IMR-90 (cell line): ENCODE measurements at regions not wholly inside any gene's neighbourhood (a gene's known extent, or its start where the extent isn't known, plus 50 kb on each side); places are given as distances from the start of the nearest gene placed in this dataset.

Experiments used
- ATAC-seq: fragments of 200-7000 bp; cut with Tn5 transposase; 2 replicates; pipeline ENCODE4 v1.9.1; 2020; ENCODE audit warnings: low read depth, mild to moderate bottlenecking, moderate library complexity
- BruUV-seq: library from RNA; stranded (reverse); fragments of 400-500 nt; replicated peaks from 2 replicates; lab custom pipeline; 2021; lab: Mats Ljungman, UMichigan
- CTCF ChIA-PET: fragments of 300-600 bp; formaldehyde crosslinking; extraction: SDS; loops from one replicate; lab custom pipeline; 2021; ENCODE audit warnings: antibody characterized with exemption; lab: Yijun Ruan, JAX
- POLR2A ChIA-PET: fragments of 300-600 bp; sonication (Branson Sonifier 250); formaldehyde crosslinking; loops from one replicate; lab custom pipeline; 2022; ENCODE audit warnings: antibody characterized with exemption; ENCODE audit not compliant: unreplicated experiment; lab: Charles Lee
- DNase-seq: peaks from one replicate; pipeline ENCODE4 v3.0.0; 2013
- H2AFZ ChIP-seq: replicated peaks from 2 replicates; pipeline ENCODE3; 2013; ENCODE audit warnings: low read length, mild to moderate bottlenecking; ENCODE audit not compliant: poor library complexity
- H2AK5ac ChIP-seq: 2 replicates; pipeline ENCODE4 v1.6.1; 2013; ENCODE audit warnings: low read depth, low read length, inconsistent platforms
- H2AK9ac ChIP-seq: replicated peaks from 2 replicates; pipeline ENCODE3; 2013; ENCODE audit warnings: mild to moderate bottlenecking, low read depth, low read length, moderate library complexity; ENCODE audit not compliant: poor library complexity
- H2BK120ac ChIP-seq: 2 replicates; pipeline ENCODE4 v1.6.1; 2013; ENCODE audit warnings: low read depth, low read length, inconsistent platforms
- H2BK15ac ChIP-seq: 3 replicates; pipeline ENCODE4 v1.6.1; 2013; ENCODE audit warnings: low read depth, low read length, inconsistent platforms
- H2BK20ac ChIP-seq: 2 replicates; pipeline ENCODE4 v1.6.1; 2013; ENCODE audit warnings: low read depth, mild to moderate bottlenecking, inconsistent platforms, low read length, moderate library complexity
- H2BK5ac ChIP-seq: 2 replicates; pipeline ENCODE4 v1.6.1; 2013; ENCODE audit warnings: mild to moderate bottlenecking, low read depth, low read length, inconsistent platforms; ENCODE audit not compliant: poor library complexity, severe bottlenecking
- H3K14ac ChIP-seq: replicated peaks from 2 replicates; pipeline ENCODE4 v1.6.1; 2013; ENCODE audit warnings: low read depth, low read length, inconsistent platforms
- H3K18ac ChIP-seq: 2 replicates; pipeline ENCODE4 v1.6.1; 2013; ENCODE audit warnings: low read depth, low read length, control low read depth
- H3K23ac ChIP-seq: 2 replicates; pipeline ENCODE4 v1.6.1; 2013; ENCODE audit warnings: low read depth, low read length, inconsistent platforms
- H3K27ac ChIP-seq: 2 replicates; pipeline ENCODE4 v1.5.1; 2013; ENCODE audit warnings: mild to moderate bottlenecking, control low read depth, low read length; ENCODE audit not compliant: insufficient read depth
- H3K27me3 ChIP-seq: 2 replicates; pipeline ENCODE4 v1.6.1; 2013; ENCODE audit warnings: low read length; ENCODE audit not compliant: control insufficient read depth, insufficient read depth
- H3K36me3 ChIP-seq: 2 replicates; pipeline ENCODE4 v1.6.1; 2013; ENCODE audit warnings: low read length, mixed read lengths; ENCODE audit not compliant: control insufficient read depth, insufficient read depth
- H3K4ac ChIP-seq: 2 replicates; pipeline ENCODE4 v1.6.1; 2013; ENCODE audit warnings: low read depth, low read length, inconsistent platforms
- H3K4me1 ChIP-seq: 2 replicates; pipeline ENCODE4 v1.6.1; 2013; ENCODE audit warnings: low read length, mixed read lengths; ENCODE audit not compliant: control insufficient read depth, insufficient read depth
- H3K4me2 ChIP-seq: 2 replicates; pipeline ENCODE4 v1.6.1; 2013; ENCODE audit warnings: low read depth, mild to moderate bottlenecking, control low read depth, low read length, moderate library complexity
- H3K4me3 ChIP-seq: 2 replicates; pipeline ENCODE4 v1.5.1; 2013; ENCODE audit warnings: low read depth, mild to moderate bottlenecking, control low read depth, low read length, moderate library complexity; ENCODE audit not compliant: insufficient read depth
- H3K56ac ChIP-seq: 2 replicates; pipeline ENCODE4 v1.6.1; 2013; ENCODE audit warnings: low read length, inconsistent platforms; ENCODE audit not compliant: insufficient read depth; ENCODE audit errors: extremely low read depth
- H3K79me1 ChIP-seq, 2 experiments: 2 replicates each; pipeline ENCODE4 v1.6.1; 2013; ENCODE audit warnings: low read length in 2 of 2, inconsistent platforms in 1 of 2, low read depth in 1 of 2
- H3K9ac ChIP-seq: 2 replicates; pipeline ENCODE4 v1.6.1; 2013; ENCODE audit warnings: low read depth, low read length, control low read depth
- H3K9me1 ChIP-seq: 2 replicates; pipeline ENCODE4 v1.6.1; 2013; ENCODE audit warnings: low read length, inconsistent platforms; ENCODE audit not compliant: insufficient read depth
- H3K9me3 ChIP-seq: 2 replicates; pipeline ENCODE4 v1.6.1; 2013; ENCODE audit warnings: low read length; ENCODE audit not compliant: control insufficient read depth, insufficient read depth
- H4K20me1 ChIP-seq: 2 replicates; pipeline ENCODE4 v1.6.1; 2013; ENCODE audit warnings: low read length, inconsistent platforms; ENCODE audit not compliant: insufficient read depth
- H4K5ac ChIP-seq: 2 replicates; pipeline ENCODE4 v1.6.1; 2013; ENCODE audit warnings: mild to moderate bottlenecking, low read depth, low read length, control low read depth
- H4K8ac ChIP-seq, 2 experiments: 2 replicates each; pipeline ENCODE4 v1.6.1; 2013; ENCODE audit warnings: low read depth in 2 of 2, low read length in 2 of 2, control low read depth in 1 of 2, inconsistent platforms in 1 of 2
- H4K91ac ChIP-seq: 2 replicates; pipeline ENCODE4 v1.6.1; 2013; ENCODE audit warnings: low read depth, low read length, inconsistent platforms; ENCODE audit not compliant: insufficient read depth
- BHLHE40 ChIP-seq: fragments of 150-350 bp; IDR thresholded peaks from 2 replicates; pipeline ENCODE4 v1.6.1; 2016; ENCODE audit warnings: mild to moderate bottlenecking, low read depth, low read length
- CEBPB ChIP-seq: IDR thresholded peaks from 2 replicates; pipeline ENCODE4 v1.6.1; 2012; ENCODE audit warnings: low read depth, low read length, improper control_type of control experiment
- CHD1 ChIP-seq: IDR thresholded peaks from 2 replicates; pipeline ENCODE4 v1.6.1; 2012; ENCODE audit warnings: low read depth, low read length, improper control_type of control experiment
- FOS ChIP-seq: fragments of 150-350 bp; IDR thresholded peaks from 2 replicates; pipeline ENCODE4 v1.6.1; 2016; ENCODE audit warnings: low read depth, low read length
- MAFK ChIP-seq: IDR thresholded peaks from 2 replicates; pipeline ENCODE4 v1.6.1; 2012; ENCODE audit warnings: low read depth, low read length, improper control_type of control experiment
- MAZ ChIP-seq: IDR thresholded peaks from 2 replicates; pipeline ENCODE4 v1.6.1; 2012; ENCODE audit warnings: low read depth, mild to moderate bottlenecking, low read length, improper control_type of control experiment, moderate library complexity, borderline replicate concordance
- MXI1 ChIP-seq: IDR thresholded peaks from 2 replicates; pipeline ENCODE4 v1.6.1; 2012; ENCODE audit warnings: low read depth, mild to moderate bottlenecking, low read length, moderate library complexity, borderline replicate concordance
- NFE2L2 ChIP-seq: fragments of 150-350 bp; IDR thresholded peaks from 2 replicates; pipeline ENCODE4 v1.6.1; 2016; ENCODE audit warnings: low read depth, mild to moderate bottlenecking, low read length
- POLR2A ChIP-seq: IDR thresholded peaks from 2 replicates; pipeline ENCODE4 v1.6.1; 2012; ENCODE audit warnings: mild to moderate bottlenecking, low read depth, low read length
- RAD21 ChIP-seq: IDR thresholded peaks from 2 replicates; pipeline ENCODE4 v1.6.1; 2012; ENCODE audit warnings: low read length, improper control_type of control experiment
- RCOR1 ChIP-seq: IDR thresholded peaks from 2 replicates; pipeline ENCODE4 v1.6.1; 2012; ENCODE audit warnings: mild to moderate bottlenecking, low read length, improper control_type of control experiment; ENCODE audit not compliant: insufficient replicate concordance
- RFX5 ChIP-seq: IDR thresholded peaks from 2 replicates; pipeline ENCODE4 v1.8.0; 2012; ENCODE audit warnings: low read depth, mild to moderate bottlenecking, low read length, moderate library complexity
- SMC3 ChIP-seq: fragments of 150-350 bp; IDR thresholded peaks from 2 replicates; pipeline ENCODE4 v1.6.1; 2016; ENCODE audit warnings: low read depth, mild to moderate bottlenecking, antibody characterized with exemption, low read length, moderate library complexity
- WGBS, 2 experiments: methylation state at CpG; one replicate each; pipeline versions ENCODE4 v1.1.5 to v1.1.7; 2013; ENCODE audit warnings: missing lambda C conversion rate in 2 of 2; ENCODE audit not compliant: insufficient read length in 1 of 2; ENCODE audit errors: extremely low coverage in 2 of 2; 5-methylcytosine and 5-hydroxymethylcytosine counted together
- dilution Hi-C: fragments of 300-500 bp; cut with HindIII; formaldehyde crosslinking; loops from one replicate; pipeline ENCODE4 v1.14.3; 2018; ENCODE audit warnings: low sequenced_read_pairs; ENCODE audit not compliant: unreplicated experiment
- in situ Hi-C: fragments of 300-500 bp; cut with MboI; formaldehyde crosslinking; loops from 3 replicates; pipeline ENCODE4 v1.14.3; 2019; ENCODE audit warnings: low sequenced_read_pairs, inconsistent platforms, mixed read lengths
- intact Hi-C: fragments of 100-400 bp; cut with micrococcal nuclease; formaldehyde crosslinking; loops from 2 replicates; pipeline ENCODE4 v1.10.0; 2022
- TF ChIP-seq, protein P1 (sequence below): conservative IDR thresholded peaks from 2 replicates; pipeline ENCODE4 v1.5.1; 2012; ENCODE audit warnings: mild to moderate bottlenecking, low read depth, low read length, improper control_type of control experiment
- TF ChIP-seq, protein P2 (sequence below): fragments of 150-350 bp; IDR thresholded peaks from 2 replicates; pipeline ENCODE4 v1.6.1; 2016; ENCODE audit warnings: low read depth, mild to moderate bottlenecking, low read length, moderate library complexity, borderline replicate concordance
- TF ChIP-seq, protein P3 (sequence below): fragments of 150-350 bp; IDR thresholded peaks from 2 replicates; pipeline ENCODE4 v1.6.1; 2017; ENCODE audit warnings: mild to moderate bottlenecking, antibody characterized with exemption, low read length, low read depth

DNA sequence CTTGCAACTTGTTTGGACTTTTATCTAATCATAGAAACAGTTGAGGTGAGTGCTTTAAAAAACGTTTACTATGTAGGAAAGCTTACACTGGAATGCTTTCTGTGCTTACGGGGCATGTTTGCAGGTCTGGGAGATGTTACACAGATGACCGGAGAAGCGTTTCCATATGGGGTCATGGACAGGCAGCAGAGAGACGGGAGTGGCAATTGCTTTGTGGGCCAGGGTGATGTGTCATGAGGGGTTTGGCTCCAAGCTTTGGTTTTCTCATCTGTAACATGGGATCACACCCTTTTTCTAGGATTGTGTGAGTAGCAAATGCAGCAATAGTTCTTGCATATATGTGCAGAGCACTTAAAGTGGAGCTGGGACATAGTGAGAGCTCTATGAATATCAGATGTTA is 174.8 kb upstream of the MKI67 start:
- no peak overlapping the region for H2BK5ac ChIP-seq
- WGBS, 2 experiments: 8% methylated on average over 2 of the region's 5 CpGs; no CpG with 5 or more reads in 1 of the 2 experiments
- no peak overlapping the region for H2BK120ac ChIP-seq
- no peak overlapping the region for H4K91ac ChIP-seq
- ChIA-PET CTCF (no interaction called here), POLR2A (no interaction called here)
- BruUV-seq: no TSS peak
- H3K4me3 ChIP-seq: no peak overlapping the region
- H2BK15ac ChIP-seq: no peak overlapping the region
- H2BK20ac ChIP-seq: no peak overlapping the region
- TF ChIP-seq MXI1: no peak
- no peak for TF ChIP-seq MAFK
- no peak for TF ChIP-seq SMC3
- TF ChIP-seq, protein P1, sequence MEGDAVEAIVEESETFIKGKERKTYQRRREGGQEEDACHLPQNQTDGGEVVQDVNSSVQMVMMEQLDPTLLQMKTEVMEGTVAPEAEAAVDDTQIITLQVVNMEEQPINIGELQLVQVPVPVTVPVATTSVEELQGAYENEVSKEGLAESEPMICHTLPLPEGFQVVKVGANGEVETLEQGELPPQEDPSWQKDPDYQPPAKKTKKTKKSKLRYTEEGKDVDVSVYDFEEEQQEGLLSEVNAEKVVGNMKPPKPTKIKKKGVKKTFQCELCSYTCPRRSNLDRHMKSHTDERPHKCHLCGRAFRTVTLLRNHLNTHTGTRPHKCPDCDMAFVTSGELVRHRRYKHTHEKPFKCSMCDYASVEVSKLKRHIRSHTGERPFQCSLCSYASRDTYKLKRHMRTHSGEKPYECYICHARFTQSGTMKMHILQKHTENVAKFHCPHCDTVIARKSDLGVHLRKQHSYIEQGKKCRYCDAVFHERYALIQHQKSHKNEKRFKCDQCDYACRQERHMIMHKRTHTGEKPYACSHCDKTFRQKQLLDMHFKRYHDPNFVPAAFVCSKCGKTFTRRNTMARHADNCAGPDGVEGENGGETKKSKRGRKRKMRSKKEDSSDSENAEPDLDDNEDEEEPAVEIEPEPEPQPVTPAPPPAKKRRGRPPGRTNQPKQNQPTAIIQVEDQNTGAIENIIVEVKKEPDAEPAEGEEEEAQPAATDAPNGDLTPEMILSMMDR: no peak
- no peak for TF ChIP-seq RCOR1
- TF ChIP-seq RAD21: no peak
- TF ChIP-seq, protein P2, sequence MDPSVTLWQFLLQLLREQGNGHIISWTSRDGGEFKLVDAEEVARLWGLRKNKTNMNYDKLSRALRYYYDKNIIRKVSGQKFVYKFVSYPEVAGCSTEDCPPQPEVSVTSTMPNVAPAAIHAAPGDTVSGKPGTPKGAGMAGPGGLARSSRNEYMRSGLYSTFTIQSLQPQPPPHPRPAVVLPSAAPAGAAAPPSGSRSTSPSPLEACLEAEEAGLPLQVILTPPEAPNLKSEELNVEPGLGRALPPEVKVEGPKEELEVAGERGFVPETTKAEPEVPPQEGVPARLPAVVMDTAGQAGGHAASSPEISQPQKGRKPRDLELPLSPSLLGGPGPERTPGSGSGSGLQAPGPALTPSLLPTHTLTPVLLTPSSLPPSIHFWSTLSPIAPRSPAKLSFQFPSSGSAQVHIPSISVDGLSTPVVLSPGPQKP: no peak
- TF ChIP-seq MAZ: no peak
- no peak for TF ChIP-seq NFE2L2
- TF ChIP-seq POLR2A: no peak
- TF ChIP-seq FOS: no peak
- no peak for TF ChIP-seq CEBPB
- no peak for TF ChIP-seq BHLHE40
- TF ChIP-seq, protein P3, sequence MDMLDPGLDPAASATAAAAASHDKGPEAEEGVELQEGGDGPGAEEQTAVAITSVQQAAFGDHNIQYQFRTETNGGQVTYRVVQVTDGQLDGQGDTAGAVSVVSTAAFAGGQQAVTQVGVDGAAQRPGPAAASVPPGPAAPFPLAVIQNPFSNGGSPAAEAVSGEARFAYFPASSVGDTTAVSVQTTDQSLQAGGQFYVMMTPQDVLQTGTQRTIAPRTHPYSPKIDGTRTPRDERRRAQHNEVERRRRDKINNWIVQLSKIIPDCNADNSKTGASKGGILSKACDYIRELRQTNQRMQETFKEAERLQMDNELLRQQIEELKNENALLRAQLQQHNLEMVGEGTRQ: no peak
- TF ChIP-seq CHD1: no peak
- TF ChIP-seq RFX5: no peak
- H3K18ac ChIP-seq: no peak overlapping the region
- H3K27ac ChIP-seq: no peak overlapping the region
- peaks cover 43% of the 10 kb centered on the region for H3K9me3 ChIP-seq
- no peaks in the 10 kb centered on the region for H3K9me1 ChIP-seq
- dilution Hi-C loops (no loop called here), in situ Hi-C loops (no loop called here), intact Hi-C loops (no loop called here)
- no peak overlapping the region for H3K4me2 ChIP-seq
- H3K79me1 ChIP-seq: no peaks in the 10 kb centered on the region
- no peak overlapping the region for H3K4ac ChIP-seq
- no peaks in the 10 kb centered on the region for H3K4me1 ChIP-seq
- H2AK9ac ChIP-seq: no peak overlapping the region
- H3K23ac ChIP-seq: no peak overlapping the region
- no peaks in the 10 kb centered on the region for H4K20me1 ChIP-seq
- no peak overlapping the region for H4K8ac ChIP-seq
- DNase-seq (no peak), ATAC-seq (no peak)
- no peak overlapping the region for H2AFZ ChIP-seq
- no peaks in the 10 kb centered on the region for H3K27me3 ChIP-seq
- H3K14ac ChIP-seq: no peak overlapping the region
- no peak overlapping the region for H3K56ac ChIP-seq
- no peak overlapping the region for H4K5ac ChIP-seq
- no peak overlapping the region for H2AK5ac ChIP-seq
- H3K9ac ChIP-seq: no peak overlapping the region
- no peaks in the 10 kb centered on the region for H3K36me3 ChIP-seq
